ENCODE measurements at regions not wholly inside any gene's neighbourhood (a gene's known extent, or its start where the extent isn't known, plus 50 kb on each side); places are given as distances from the start of the nearest gene placed in this dataset.
A peak's percentile ranks its signal among the peaks of the same experiment; 100 is the strongest.

- Histone ChIP-seq H3K9ac (ENCODE audit: low read length) (no peak overlapping the region), H3K36me3 (ENCODE audit: control insufficient read depth, insufficient read depth, low read length) (no peaks in the 10 kb centered on the region), H2BK5ac (ENCODE audit: low read length) (no peak overlapping the region), H3K27ac (ENCODE audit: low read depth, low read length) (no peak overlapping the region), H3K27me3 (ENCODE audit: insufficient read depth, low read length, poor library complexity) (no peaks in the 10 kb centered on the region), H3K4me2 (ENCODE audit: low read length) (no peak overlapping the region), H4K8ac (ENCODE audit: low read depth, low read length) (no peak overlapping the region), H4K5ac (ENCODE audit: low read length) (no peak overlapping the region), H3K4me1 (ENCODE audit: control insufficient read depth, low read depth, low read length) (no peaks in the 10 kb centered on the region), H3K18ac (ENCODE audit: low read length) (no peak overlapping the region), H2BK120ac (ENCODE audit: low read depth, low read length) (no peak overlapping the region), H3K56ac (ENCODE audit: low read length) (no peak overlapping the region), H3K4me3 (ENCODE audit: low read length) (no peak overlapping the region), H3K79me2 (ENCODE audit: control insufficient read depth, insufficient read depth, low read length) (no peaks in the 10 kb centered on the region), H2AK5ac (ENCODE audit: low read length) (no peak overlapping the region), H3K79me1 (ENCODE audit: low read length) (no peaks in the 10 kb centered on the region), H3K23ac (ENCODE audit: low read length) (no peak overlapping the region), H2BK15ac (replicated peaks; ENCODE audit: low read depth) (no peak overlapping the region), H3K4ac (ENCODE audit: low read depth, low read length) (no peak overlapping the region)
- WGBS (ENCODE audit: extremely low coverage, insufficient coverage, low lambda C conversion rate): no CpG with 5 or more reads among the region's 6 CpGs
- DNase-seq: no peak
Measured at GRCh38 chr13:44693156-44693764, 117.1 kb upstream of the TSC22D1 start.

- H4K5ac ChIP-seq (ENCODE audit: low read length): no peak overlapping the region
Measured at GRCh38 chr13:44692173-44692713, 116.1 kb upstream of the TSC22D1 start.

GRCh38 chr13:44690376-44690775 is 114.2 kb upstream of the TSC22D1 start:
- DNase-seq: no peak
- Histone ChIP-seq H2AK5ac (ENCODE audit: low read length) (no peak overlapping the region), H2BK15ac (replicated peaks; ENCODE audit: low read depth) (no peak overlapping the region), H3K27me3 (ENCODE audit: insufficient read depth, low read length, poor library complexity) (no peaks in the 10 kb centered on the region), H3K4me3 (ENCODE audit: low read length) (no peak overlapping the region), H2BK120ac (ENCODE audit: low read depth, low read length) (no peak overlapping the region), H3K9ac (ENCODE audit: low read length) (no peak overlapping the region), H4K5ac (ENCODE audit: low read length) (no peak overlapping the region), H3K79me2 (ENCODE audit: control insufficient read depth, insufficient read depth, low read length) (no peaks in the 10 kb centered on the region), H3K23ac (ENCODE audit: low read length) (no peak overlapping the region), H3K4ac (ENCODE audit: low read depth, low read length) (no peak overlapping the region), H3K4me2 (ENCODE audit: low read length) (no peak overlapping the region), H3K36me3 (ENCODE audit: control insufficient read depth, insufficient read depth, low read length) (no peaks in the 10 kb centered on the region), H3K4me1 (ENCODE audit: control insufficient read depth, low read depth, low read length) (no peaks in the 10 kb centered on the region), H2BK5ac (ENCODE audit: low read length) (no peak overlapping the region), H3K18ac (ENCODE audit: low read length) (no peak overlapping the region), H3K79me1 (ENCODE audit: low read length) (no peaks in the 10 kb centered on the region), H4K8ac (ENCODE audit: low read depth, low read length) (no peak overlapping the region), H3K56ac (ENCODE audit: low read length) (no peak overlapping the region), H3K27ac (ENCODE audit: low read depth, low read length) (no peak overlapping the region)
- no CpG with 5 or more reads among the region's 5 CpGs for WGBS (ENCODE audit: extremely low coverage, insufficient coverage, low lambda C conversion rate)

More at GRCh38 chr13:44692173-44692713, 116.1 kb upstream of the TSC22D1 start:
- WGBS (ENCODE audit: extremely low coverage, insufficient coverage, low lambda C conversion rate): no CpG with 5 or more reads among the region's 2 CpGs
- Histone ChIP-seq H3K36me3 (ENCODE audit: control insufficient read depth, insufficient read depth, low read length) (no peaks in the 10 kb centered on the region), H3K56ac (ENCODE audit: low read length) (no peak overlapping the region), H3K9ac (ENCODE audit: low read length) (no peak overlapping the region), H3K79me1 (ENCODE audit: low read length) (no peaks in the 10 kb centered on the region), H3K4ac (ENCODE audit: low read depth, low read length) (no peak overlapping the region), H3K4me2 (ENCODE audit: low read length) (no peak overlapping the region), H2BK120ac (ENCODE audit: low read depth, low read length) (no peak overlapping the region), H3K18ac (ENCODE audit: low read length) (no peak overlapping the region), H2BK15ac (replicated peaks; ENCODE audit: low read depth) (no peak overlapping the region), H3K4me3 (ENCODE audit: low read length) (no peak overlapping the region), H3K79me2 (ENCODE audit: control insufficient read depth, insufficient read depth, low read length) (no peaks in the 10 kb centered on the region), H3K4me1 (ENCODE audit: control insufficient read depth, low read depth, low read length) (no peaks in the 10 kb centered on the region), H2AK5ac (ENCODE audit: low read length) (no peak overlapping the region), H3K23ac (ENCODE audit: low read length) (no peak overlapping the region), H4K8ac (ENCODE audit: low read depth, low read length) (no peak overlapping the region), H3K27me3 (ENCODE audit: insufficient read depth, low read length, poor library complexity) (no peaks in the 10 kb centered on the region), H2BK5ac (ENCODE audit: low read length) (no peak overlapping the region), H3K27ac (ENCODE audit: low read depth, low read length) (no peak overlapping the region)
- DNase-seq: peak; percentile 76

DNA sequence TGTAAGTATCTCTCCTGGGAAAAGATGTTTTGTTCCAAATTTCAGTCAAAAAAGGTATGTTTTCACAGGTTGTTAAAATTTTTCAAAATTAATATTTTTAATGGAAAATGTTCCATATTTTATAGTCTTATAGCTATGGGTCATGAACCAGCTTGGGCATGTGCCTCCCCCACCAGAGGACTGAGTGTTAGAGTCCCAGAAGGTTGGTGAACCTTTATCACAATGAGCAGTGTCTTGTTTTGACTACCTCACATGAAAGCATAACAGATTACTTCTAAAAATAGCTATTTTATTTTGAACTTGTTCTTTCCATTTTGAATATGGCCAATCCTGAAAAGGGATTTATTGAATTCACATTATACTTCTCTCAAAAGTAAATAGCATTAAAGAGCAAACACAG is 112.5 kb upstream of the TSC22D1 start:
- no peak overlapping the region for H2AK5ac ChIP-seq (ENCODE audit: low read length)
- no peak overlapping the region for H3K56ac ChIP-seq (ENCODE audit: low read length)
- H2BK15ac ChIP-seq (replicated peaks; ENCODE audit: low read depth): no peak overlapping the region
- H2BK120ac ChIP-seq (ENCODE audit: low read depth, low read length): no peak overlapping the region
- H3K79me1 ChIP-seq (ENCODE audit: low read length): no peaks in the 10 kb centered on the region
- H3K9ac ChIP-seq (ENCODE audit: low read length): no peak overlapping the region
- H4K8ac ChIP-seq (ENCODE audit: low read depth, low read length): no peak overlapping the region
- no peaks in the 10 kb centered on the region for H3K79me2 ChIP-seq (ENCODE audit: control insufficient read depth, insufficient read depth, low read length)
- H3K23ac ChIP-seq (ENCODE audit: low read length): no peak overlapping the region
- no peak overlapping the region for H3K4me3 ChIP-seq (ENCODE audit: low read length)
- no peak overlapping the region for H4K5ac ChIP-seq (ENCODE audit: low read length)
- H3K27ac ChIP-seq (ENCODE audit: low read depth, low read length): no peak overlapping the region
- no peak overlapping the region for H3K4ac ChIP-seq (ENCODE audit: low read depth, low read length)
- H3K18ac ChIP-seq (ENCODE audit: low read length): no peak overlapping the region
- no peak for DNase-seq
- no peaks in the 10 kb centered on the region for H3K27me3 ChIP-seq (ENCODE audit: insufficient read depth, low read length, poor library complexity)
- H3K4me1 ChIP-seq (ENCODE audit: control insufficient read depth, low read depth, low read length): no peaks in the 10 kb centered on the region
- H3K36me3 ChIP-seq (ENCODE audit: control insufficient read depth, insufficient read depth, low read length): no peaks in the 10 kb centered on the region
- H2BK5ac ChIP-seq (ENCODE audit: low read length): no peak overlapping the region
- no peak overlapping the region for H3K4me2 ChIP-seq (ENCODE audit: low read length)

DNA sequence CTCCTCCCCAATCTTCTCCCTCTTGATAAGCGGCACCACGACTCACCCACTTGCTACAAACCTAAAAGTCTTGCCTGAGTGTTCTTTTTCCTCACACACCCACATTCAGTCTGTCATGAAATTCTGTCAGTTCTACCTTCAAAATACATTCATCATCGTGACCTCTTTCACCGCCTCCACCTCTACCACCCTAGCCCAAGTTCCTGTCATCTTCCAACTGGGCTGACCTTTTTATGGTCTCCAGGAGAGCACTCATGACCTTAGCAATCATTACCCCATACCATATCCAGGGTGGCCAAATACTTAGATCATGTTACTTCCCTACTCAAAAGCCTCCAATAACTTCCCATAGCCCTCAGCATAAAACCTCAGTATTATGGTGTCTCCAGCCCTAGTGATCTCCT is 110.4 kb upstream of the TSC22D1 start:
- no peak overlapping the region for H3K4ac ChIP-seq (ENCODE audit: low read depth, low read length)
- H3K56ac ChIP-seq (ENCODE audit: low read length): no peak overlapping the region
- no peak overlapping the region for H2BK120ac ChIP-seq (ENCODE audit: low read depth, low read length)
- H3K4me3 ChIP-seq (ENCODE audit: low read length): no peak overlapping the region
- no peak overlapping the region for H3K23ac ChIP-seq (ENCODE audit: low read length)
- H2AK5ac ChIP-seq (ENCODE audit: low read length): no peak overlapping the region
- H4K8ac ChIP-seq (ENCODE audit: low read depth, low read length): no peak overlapping the region
- no peaks in the 10 kb centered on the region for H3K4me1 ChIP-seq (ENCODE audit: control insufficient read depth, low read depth, low read length)
- H3K27ac ChIP-seq (ENCODE audit: low read depth, low read length): no peak overlapping the region
- H4K5ac ChIP-seq (ENCODE audit: low read length): no peak overlapping the region
- no peak overlapping the region for H3K9ac ChIP-seq (ENCODE audit: low read length)
- no peak for DNase-seq
- H3K18ac ChIP-seq (ENCODE audit: low read length): no peak overlapping the region
- H3K79me2 ChIP-seq (ENCODE audit: control insufficient read depth, insufficient read depth, low read length): no peaks in the 10 kb centered on the region
- no peak overlapping the region for H2BK15ac ChIP-seq (replicated peaks; ENCODE audit: low read depth)
- H3K36me3 ChIP-seq (ENCODE audit: control insufficient read depth, insufficient read depth, low read length): no peaks in the 10 kb centered on the region
- no peaks in the 10 kb centered on the region for H3K79me1 ChIP-seq (ENCODE audit: low read length)
- no peak overlapping the region for H3K4me2 ChIP-seq (ENCODE audit: low read length)
- H2BK5ac ChIP-seq (ENCODE audit: low read length): no peak overlapping the region
- no CpG with 5 or more reads among the region's 4 CpGs for WGBS (ENCODE audit: extremely low coverage, insufficient coverage, low lambda C conversion rate)
- H3K27me3 ChIP-seq (ENCODE audit: insufficient read depth, low read length, poor library complexity): no peaks in the 10 kb centered on the region

- Histone ChIP-seq H3K79me2 (ENCODE audit: control insufficient read depth, insufficient read depth, low read length) (no peaks in the 10 kb centered on the region), H3K4me1 (ENCODE audit: control insufficient read depth, low read depth, low read length) (no peaks in the 10 kb centered on the region), H4K5ac (ENCODE audit: low read length) (no peak overlapping the region), H2BK15ac (replicated peaks; ENCODE audit: low read depth) (no peak overlapping the region), H3K23ac (ENCODE audit: low read length) (no peak overlapping the region), H2BK120ac (ENCODE audit: low read depth, low read length) (no peak overlapping the region), H3K36me3 (ENCODE audit: control insufficient read depth, insufficient read depth, low read length) (no peaks in the 10 kb centered on the region), H3K27ac (ENCODE audit: low read depth, low read length) (no peak overlapping the region), H4K8ac (ENCODE audit: low read depth, low read length) (no peak overlapping the region), H3K4ac (ENCODE audit: low read depth, low read length) (no peak overlapping the region), H3K27me3 (ENCODE audit: insufficient read depth, low read length, poor library complexity) (no peaks in the 10 kb centered on the region), H2AK5ac (ENCODE audit: low read length) (no peak overlapping the region), H3K4me3 (ENCODE audit: low read length) (no peak overlapping the region), H3K56ac (ENCODE audit: low read length) (no peak overlapping the region), H3K18ac (ENCODE audit: low read length) (no peak overlapping the region), H2BK5ac (ENCODE audit: low read length) (no peak overlapping the region), H3K79me1 (ENCODE audit: low read length) (no peaks in the 10 kb centered on the region), H3K9ac (ENCODE audit: low read length) (no peak overlapping the region), H3K4me2 (ENCODE audit: low read length) (no peak overlapping the region)
- no CpG with 5 or more reads among the region's 3 CpGs for WGBS (ENCODE audit: extremely low coverage, insufficient coverage, low lambda C conversion rate)
- DNase-seq: no peak
Measured at GRCh38 chr13:44685641-44686040, 109.5 kb upstream of the TSC22D1 start.
